Embryonic facial prominence (tissue), 1 donor: ENCODE measurements at regions not wholly inside any gene's neighbourhood (a gene's known extent, or its start where the extent isn't known, plus 50 kb on each side); places are given as distances from the start of the nearest gene placed in this dataset.
"Not testable (repeated sequence)": the region's sequence is repeated elsewhere in the genome, so short reads cannot be mapped to it uniquely, and the experiment has no call there.

Source experiments
- DNase-seq: peaks from one replicate; pipeline ENCODE4 v3.0.0-alpha.2; 2016; ENCODE audit errors: extremely low spot score

GRCh38 chr5:104033186-104033585 is 470.6 kb upstream of the NUDT12 start:
- DNase-seq, result not testable (repeated sequence)

GRCh38 chr5:104024538-104024937 is 461.9 kb upstream of the NUDT12 start:
- DNase-seq, result no peak

GRCh38 chr5:104023739-104024138 is 461.1 kb upstream of the NUDT12 start:
- no peak for DNase-seq

GRCh38 chr5:104019956-104020355 is 457.4 kb upstream of the NUDT12 start:
- no peak for DNase-seq

GRCh38 chr5:104018299-104018698 is 455.7 kb upstream of the NUDT12 start:
- no peak for DNase-seq

- DNase-seq, result no peak
Observed at GRCh38 chr5:104016646-104017045, 454.1 kb upstream of the NUDT12 start.

- no peak for DNase-seq
Observed at GRCh38 chr5:104015765-104016164, 453.2 kb upstream of the NUDT12 start.

- DNase-seq, result not testable (repeated sequence)
Observed at GRCh38 chr5:104002783-104003182, 440.2 kb upstream of the NUDT12 start.

- no peak for DNase-seq
Observed at GRCh38 chr5:104001136-104001535, 438.5 kb upstream of the NUDT12 start.

GRCh38 chr5:103993031-103993430 is 430.4 kb upstream of the NUDT12 start:
- DNase-seq, result no peak

GRCh38 chr5:103990064-103990463 is 427.5 kb upstream of the NUDT12 start:
- no peak for DNase-seq

GRCh38 chr5:103981592-103981991 is 419.0 kb upstream of the NUDT12 start:
- DNase-seq, result no peak

- no peak for DNase-seq
Observed at GRCh38 chr5:103973669-103974068, 411.1 kb upstream of the NUDT12 start.

- DNase-seq, result not testable (repeated sequence)
Observed at GRCh38 chr5:103966295-103966694, 403.7 kb upstream of the NUDT12 start.

GRCh38 chr5:103962023-103962422 is 399.4 kb upstream of the NUDT12 start:
- no peak for DNase-seq

GRCh38 chr5:103953601-103954382 is 391.2 kb upstream of the NUDT12 start:
- no peak for DNase-seq

GRCh38 chr5:103951776-103952175 is 389.2 kb upstream of the NUDT12 start:
- no peak for DNase-seq

GRCh38 chr5:103943230-103943629 is 380.6 kb upstream of the NUDT12 start:
- DNase-seq, result no peak

GRCh38 chr5:103942587-103943186 is 380.1 kb upstream of the NUDT12 start:
- DNase-seq, result no peak

- no peak for DNase-seq
Observed at GRCh38 chr5:103941596-103941995, 379.0 kb upstream of the NUDT12 start.

- DNase-seq, result peak; percentile 35
Observed at GRCh38 chr5:103938146-103938695, 375.6 kb upstream of the NUDT12 start.

GRCh38 chr5:103929338-103930013 is 366.9 kb upstream of the NUDT12 start:
- DNase-seq, result no peak

- DNase-seq, result no peak
Observed at GRCh38 chr5:103927739-103928138, 365.1 kb upstream of the NUDT12 start.
